HG03095 (cell line): ENCODE measurements at regions not wholly inside any gene's neighbourhood (a gene's known extent, or its start where the extent isn't known, plus 50 kb on each side); places are given as distances from the start of the nearest gene placed in this dataset.

Experiments used
- ATAC-seq: cut with Tn5 transposase; IDR thresholded peaks from one replicate; pipeline ENCODE4 v1.9.1; 2021; ENCODE audit warnings: moderate library complexity; ENCODE audit not compliant: unreplicated experiment

DNA sequence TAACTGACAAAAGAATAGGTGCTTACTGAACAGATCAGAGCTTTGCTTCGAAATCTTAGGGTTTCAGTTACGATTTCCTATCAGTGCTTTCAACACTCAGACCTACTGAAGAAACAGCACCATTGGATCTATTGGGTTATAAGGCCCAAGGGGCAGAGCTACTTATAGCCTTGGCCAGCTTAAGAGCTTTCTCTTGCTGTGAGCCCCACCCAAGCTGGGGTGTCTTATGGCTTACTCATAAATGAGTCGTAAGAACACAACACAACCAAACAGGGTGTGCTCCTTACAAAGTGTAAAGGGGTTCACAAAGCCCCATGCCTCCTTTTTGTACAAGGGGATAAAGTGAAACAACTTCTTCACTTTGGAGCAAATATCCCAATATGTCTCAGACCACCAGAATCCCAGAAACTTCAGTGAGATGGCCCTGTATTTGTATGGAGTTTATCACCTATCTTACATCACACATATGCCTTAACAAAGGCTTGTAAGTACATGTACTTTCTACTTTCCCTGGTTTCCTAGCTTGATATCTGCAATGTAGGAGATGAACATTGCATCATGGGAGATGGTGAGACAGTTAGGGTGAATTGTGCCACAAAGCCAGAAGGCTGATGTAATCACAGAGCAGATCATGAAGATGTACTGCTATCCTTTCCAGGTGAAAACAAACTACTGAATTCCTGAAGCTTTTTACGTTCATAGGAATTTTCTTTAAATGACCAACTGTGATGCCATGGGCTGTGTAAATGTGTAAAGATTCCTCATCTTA, 115.5 kb upstream of the GLI2 start:
- ATAC-seq = no peak

DNA sequence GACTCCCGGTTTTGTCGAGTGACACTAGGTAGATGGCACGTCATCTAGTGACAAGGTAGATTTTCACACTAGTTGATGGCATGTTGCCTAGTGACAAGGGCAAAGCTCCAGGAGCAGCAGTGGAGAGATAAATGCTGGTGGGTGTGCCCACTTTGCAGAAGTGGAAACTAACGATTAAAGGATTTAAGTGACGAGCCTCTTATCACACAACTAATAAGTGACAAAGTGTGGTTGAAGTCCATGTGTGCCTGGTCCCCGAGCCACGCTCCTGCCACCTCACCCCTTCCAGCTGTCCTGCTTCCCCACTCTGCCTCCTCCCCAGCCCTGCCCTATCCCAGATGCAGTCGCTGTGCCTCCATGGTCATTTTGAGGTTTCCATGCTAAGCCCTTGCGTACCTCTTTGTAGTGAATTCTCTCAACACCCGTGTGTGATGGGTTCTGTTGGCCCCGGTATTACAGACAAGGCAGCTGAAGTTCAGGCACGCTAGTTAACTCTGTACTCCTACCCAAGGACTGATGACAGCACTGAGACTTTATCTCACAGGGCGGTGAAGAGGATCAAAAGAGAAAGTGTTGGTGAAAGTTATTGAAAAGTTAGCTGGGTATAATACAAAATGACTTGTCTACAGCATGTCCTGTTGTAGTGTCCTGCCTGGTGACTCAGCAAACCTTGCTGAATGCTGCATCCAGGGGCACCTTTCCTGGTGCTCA, 113.4 kb upstream of the GLI2 start:
- ATAC-seq = no peak

DNA sequence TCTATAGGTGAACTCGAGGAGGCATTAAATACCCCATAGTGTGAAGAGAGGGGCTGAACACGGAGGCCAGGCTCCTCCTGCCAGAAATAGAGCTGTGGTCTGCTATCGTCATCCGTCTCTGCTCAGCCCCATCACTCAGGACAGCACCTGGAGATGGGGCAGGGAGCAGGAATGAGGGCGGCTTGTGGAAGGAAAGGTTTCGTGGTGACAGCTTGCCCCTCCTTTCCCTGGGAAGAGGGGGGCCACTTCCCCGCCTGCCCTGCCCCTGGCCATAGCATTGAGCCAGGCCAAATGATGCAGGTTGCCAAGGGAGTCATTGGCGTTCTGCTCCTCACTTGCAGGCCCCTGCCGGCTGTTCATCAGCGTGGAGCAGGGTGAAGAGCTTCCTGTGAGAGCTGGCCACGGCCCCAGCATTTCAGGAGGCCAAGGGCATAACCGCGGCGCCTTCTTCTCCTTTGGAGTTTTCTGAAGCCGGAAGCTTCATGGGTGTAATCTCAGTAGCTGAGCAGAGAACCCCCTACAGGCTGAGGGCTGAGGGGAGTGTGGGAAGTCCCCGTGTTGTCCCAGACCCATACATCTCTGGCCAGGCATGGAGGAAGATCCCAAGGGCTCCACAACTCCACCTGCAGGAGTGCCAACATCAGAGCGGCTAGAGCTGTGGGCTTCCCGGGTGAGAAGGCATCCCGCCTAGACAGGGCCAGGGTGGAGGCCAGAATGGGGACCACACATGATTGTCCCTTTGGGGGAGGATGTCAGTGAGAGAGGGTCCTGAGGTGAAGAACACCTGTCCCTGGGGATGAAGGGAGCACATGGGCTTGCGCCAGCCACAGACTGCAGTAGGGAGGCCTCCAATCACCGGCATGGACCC, 112.5 kb upstream of the GLI2 start:
- no peak for ATAC-seq

DNA sequence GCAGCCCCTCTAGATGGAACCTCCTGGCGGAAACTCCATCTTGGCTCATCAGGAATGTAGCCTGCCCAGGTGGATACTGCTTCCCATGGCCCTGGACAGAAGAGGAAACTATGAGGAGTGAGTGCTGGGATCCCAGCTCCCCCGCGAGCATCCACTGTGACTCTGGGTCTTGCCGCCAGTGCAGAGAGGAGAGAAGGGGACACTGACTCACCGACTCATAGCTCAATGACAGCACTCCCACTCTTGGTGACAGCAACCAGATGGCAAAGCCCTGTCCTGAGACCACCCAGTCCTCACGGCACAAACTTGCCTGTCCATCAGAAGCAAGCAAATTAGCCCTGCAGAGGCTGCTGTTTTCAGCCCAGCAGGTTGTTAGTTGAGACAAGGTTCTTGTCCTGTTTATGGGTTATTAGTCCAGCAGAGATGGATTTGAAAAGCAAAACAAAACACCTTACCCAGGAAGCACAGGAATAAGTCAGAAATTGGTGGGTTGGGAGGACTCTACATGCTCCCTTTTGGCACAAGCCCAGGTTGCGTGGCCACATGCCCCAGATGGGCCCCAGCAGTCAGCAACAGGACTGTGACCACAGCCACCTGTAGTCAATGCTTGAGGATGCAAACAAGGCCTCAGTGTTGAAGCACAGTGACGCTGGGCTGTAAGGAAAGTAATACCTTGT, 111.5 kb upstream of the GLI2 start:
- ATAC-seq = no peak

GRCh38 chr2:120624738-120625446, 110.8 kb upstream of the GLI2 start:
- no peak for ATAC-seq

- no peak for ATAC-seq
Measured at GRCh38 chr2:120625865-120626560, 109.7 kb upstream of the GLI2 start.

DNA sequence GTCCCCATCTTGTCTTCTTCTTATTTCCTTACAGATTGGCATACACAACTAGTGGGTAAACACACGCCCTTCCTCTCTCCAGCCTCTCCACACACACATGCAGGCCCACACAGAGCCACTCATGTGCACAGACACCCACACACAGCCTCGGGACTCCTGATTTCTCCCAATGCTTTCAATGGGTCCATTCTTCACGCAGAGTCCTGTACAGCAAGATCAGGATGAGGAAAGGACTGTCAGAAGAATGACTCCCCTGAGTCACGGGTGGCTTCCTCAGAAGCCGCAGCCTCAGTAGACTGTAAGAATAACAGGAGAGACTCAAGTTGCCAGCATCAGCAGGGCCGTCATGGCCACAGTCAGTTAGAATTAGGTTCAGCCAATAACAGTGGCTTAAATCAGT, 109.1 kb upstream of the GLI2 start:
- ATAC-seq = no peak

DNA sequence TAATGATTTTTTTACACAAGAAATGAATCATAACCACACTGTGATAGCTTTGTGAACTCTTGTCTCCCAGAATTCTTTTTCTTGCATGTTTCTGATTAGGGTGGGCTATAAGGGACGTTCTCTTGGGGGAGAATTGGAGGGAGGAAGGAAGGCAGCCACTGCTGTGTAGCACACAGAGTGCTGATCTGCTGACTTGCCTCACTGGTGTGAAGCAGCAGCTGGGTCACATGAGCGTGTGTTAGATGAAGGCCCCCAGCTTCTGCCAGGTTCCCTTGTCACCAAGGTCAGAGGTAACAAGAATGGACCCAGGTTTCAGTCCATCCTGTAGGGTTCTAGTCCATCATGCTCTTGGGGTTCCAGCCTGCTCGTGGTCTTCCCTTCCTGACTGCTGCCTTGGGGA, 107.4 kb upstream of the GLI2 start:
- ATAC-seq = no peak

DNA sequence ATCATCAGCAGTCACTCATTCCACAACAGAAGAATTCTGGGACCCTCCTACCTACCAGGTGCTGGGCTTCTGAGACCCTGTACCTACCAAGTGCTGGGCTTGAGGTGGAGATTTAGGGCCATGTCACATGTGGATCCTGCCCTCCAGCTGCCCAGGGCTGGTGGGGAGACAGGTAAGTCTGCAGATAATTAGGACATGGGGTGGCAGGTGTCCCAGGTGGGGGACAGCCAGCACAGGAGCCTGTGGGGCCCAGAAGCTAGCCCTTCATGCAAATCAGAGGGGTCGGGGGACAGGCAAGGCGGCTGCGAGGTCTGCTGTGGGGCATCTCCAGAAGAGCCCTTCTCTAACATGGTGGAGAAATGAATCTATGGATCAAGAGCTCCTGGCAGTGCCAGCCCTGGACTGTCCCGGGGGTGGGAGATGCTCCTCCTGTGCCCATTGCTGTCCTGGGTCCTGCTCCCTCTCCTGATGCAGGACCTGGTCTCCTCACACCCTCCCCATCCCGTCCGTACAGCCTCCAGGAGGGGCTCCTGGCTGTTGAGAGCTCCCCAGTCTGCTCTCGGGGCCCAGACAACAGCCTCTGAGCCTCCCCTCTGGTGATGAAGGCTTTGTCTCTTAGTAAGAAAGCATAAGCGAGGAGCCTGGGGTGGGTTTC, 106.3 kb upstream of the GLI2 start:
- no peak for ATAC-seq

DNA sequence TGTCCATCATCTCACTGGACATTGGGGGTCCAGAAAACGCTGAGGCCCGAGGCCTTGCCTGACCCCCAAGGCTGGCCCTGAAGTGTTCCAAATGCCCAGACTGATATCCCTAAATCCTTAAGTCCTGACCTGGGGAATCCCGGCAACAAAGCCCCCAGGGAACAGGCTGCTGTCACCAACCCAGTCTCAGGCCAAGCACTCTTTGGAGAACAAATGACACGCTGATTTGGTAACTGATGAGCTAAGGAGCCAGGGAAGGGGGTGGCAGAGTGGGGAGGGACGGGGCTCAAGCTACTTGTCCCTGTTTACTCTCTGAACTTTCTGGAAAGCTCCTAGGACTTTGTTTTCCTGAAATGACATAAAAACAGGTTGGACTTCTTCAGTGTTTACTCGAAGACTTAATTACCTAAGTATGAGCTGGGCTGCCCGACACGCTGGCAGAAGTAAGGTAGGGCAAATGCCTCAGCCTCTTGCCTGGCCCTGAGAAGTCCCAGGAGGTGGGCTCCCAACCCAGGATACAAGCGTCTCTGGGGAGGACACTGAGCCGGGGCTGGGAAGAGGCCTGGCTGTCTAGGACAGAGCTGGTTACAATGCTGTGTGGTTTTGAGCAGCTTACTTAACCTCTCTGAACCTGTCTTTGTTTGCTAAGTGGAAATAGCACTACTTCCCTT, 105.5 kb upstream of the GLI2 start:
- no peak for ATAC-seq

DNA sequence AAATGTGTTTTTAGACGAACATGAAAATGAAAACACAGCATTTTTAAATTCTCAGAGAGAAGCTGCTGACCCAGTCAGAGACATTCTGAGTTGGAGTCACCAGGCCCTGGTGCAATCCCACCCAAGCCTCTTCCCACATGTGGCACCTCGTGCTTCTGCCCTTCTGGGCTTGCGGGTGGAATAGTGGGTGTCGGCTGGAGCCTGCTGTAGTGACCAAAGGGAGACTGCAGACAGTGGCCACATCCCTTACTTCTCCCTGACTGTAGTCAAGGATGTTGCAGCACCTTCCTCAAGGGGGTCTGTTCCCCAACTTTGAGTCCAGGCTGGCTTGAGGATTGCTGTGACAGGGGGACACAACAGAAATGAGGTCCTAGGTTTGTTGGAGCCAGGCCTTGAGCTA, 104.4 kb upstream of the GLI2 start:
- no peak for ATAC-seq

DNA sequence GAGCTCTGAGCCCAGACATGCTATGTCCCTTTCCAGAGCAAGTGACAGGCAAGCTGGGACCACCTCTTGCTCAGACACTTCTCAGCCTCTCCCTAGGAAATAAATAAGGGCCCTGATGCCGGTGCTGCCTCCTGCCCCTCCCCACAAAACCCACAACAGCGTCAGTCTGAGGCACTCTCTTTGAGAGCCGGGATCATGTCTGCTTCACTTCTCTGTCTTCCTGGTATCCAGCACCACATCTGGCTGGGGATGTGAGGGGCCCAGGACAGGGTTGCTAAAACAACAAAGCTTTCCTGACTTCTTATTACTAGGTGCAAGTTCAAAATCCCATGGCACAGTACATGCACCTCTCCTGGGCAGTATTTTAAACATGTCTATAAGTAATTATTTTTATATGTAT, 103.9 kb upstream of the GLI2 start:
- ATAC-seq = no peak

- ATAC-seq = no peak
Measured at GRCh38 chr2:120632796-120633646, 102.6 kb upstream of the GLI2 start.

DNA sequence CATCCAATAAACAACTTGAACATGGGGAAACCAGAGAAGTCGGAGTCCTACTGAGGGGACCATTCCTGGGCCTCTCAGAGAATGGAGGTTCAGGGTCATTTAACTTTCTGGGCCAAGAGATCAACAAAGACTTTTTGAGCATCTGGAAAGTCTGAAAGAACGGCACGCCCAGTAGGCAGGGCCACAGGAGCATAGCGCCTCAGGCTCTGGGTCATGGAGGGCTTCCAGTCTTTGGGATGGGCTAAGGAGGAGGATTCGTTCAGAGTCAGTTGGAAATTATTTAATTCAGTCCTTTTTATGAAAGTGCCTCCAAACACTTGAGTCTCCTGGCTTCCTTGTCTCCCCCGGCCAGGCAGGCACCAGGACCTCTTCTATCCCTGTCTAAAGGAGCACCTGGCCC, 101.1 kb upstream of the GLI2 start:
- ATAC-seq = no peak

- no peak for ATAC-seq
Measured at GRCh38 chr2:120635146-120635545, 100.5 kb upstream of the GLI2 start.

DNA sequence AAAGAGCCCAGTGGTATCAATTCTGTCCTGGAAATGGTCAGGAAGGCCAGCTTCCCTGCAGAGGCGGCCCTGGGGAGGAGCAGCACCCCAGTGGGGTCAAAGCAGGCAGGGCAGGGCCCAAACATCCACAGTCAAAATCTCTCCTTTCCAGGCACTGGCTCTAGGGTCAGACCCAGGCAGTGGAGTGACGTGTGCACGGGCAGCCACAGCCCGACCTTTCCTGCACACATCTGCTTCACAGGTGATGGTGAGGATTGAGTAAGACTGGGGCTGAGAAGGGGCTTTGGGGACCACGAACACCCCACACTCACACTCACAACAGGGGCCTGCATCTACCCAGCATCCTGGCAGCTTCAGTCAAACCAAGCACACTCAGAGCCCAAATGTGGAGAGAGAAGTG, 97.8 kb upstream of the GLI2 start:
- no peak for ATAC-seq

- ATAC-seq = no peak
Measured at GRCh38 chr2:120638450-120638849, 97.2 kb upstream of the GLI2 start.

DNA sequence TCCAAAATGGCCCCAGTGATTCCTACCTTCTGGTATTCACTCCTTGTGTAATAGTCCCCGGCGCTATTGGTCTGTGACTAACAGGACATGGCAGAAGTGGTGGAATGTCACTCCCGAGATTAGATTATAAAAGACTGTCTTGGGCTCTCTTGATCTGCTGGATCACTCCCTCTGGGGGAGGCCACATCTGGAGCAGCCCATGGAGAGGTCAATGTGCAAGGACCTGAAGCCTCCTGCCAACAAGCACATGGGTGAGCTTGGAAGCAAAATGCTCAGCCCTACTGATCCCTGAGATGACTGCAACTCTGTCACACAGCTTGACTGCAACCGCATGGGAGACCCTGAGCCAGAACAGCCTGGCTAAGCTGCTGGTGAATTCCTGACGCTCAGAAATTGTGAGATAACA, 94.3 kb upstream of the GLI2 start:
- no peak for ATAC-seq
